ENCODE measurements at regions not wholly inside any gene's neighbourhood (a gene's known extent, or its start where the extent isn't known, plus 50 kb on each side); places are given as distances from the start of the nearest gene placed in this dataset.
A peak's percentile ranks its signal among the peaks of the same experiment; 100 is the strongest.

GRCh38 chrX:10707773-10708172 lies 87.4 kb upstream of the MID1 start:
- WGBS, 2 donors = 63 to 89% methylated on average over 2 of the region's 2 CpGs
- ATAC-seq = no peak
- TF ChIP-seq, protein P1, sequence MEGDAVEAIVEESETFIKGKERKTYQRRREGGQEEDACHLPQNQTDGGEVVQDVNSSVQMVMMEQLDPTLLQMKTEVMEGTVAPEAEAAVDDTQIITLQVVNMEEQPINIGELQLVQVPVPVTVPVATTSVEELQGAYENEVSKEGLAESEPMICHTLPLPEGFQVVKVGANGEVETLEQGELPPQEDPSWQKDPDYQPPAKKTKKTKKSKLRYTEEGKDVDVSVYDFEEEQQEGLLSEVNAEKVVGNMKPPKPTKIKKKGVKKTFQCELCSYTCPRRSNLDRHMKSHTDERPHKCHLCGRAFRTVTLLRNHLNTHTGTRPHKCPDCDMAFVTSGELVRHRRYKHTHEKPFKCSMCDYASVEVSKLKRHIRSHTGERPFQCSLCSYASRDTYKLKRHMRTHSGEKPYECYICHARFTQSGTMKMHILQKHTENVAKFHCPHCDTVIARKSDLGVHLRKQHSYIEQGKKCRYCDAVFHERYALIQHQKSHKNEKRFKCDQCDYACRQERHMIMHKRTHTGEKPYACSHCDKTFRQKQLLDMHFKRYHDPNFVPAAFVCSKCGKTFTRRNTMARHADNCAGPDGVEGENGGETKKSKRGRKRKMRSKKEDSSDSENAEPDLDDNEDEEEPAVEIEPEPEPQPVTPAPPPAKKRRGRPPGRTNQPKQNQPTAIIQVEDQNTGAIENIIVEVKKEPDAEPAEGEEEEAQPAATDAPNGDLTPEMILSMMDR (IDR thresholded peaks at IDR 0.05) = no peak
- Histone ChIP-seq H3K36me3 (no peaks in the 10 kb centered on the region), H3K4me3 (no peak overlapping the region), H3K9me3 (no peaks in the 10 kb centered on the region), H3K27ac (no peak overlapping the region), H3K4me1 (no peaks in the 10 kb centered on the region), H3K27me3 (no peaks in the 10 kb centered on the region)
- no peak for DNase-seq
- intact Hi-C loops (cut with DNase I) = no loop called here
- FAIRE-seq = no peak

DNA sequence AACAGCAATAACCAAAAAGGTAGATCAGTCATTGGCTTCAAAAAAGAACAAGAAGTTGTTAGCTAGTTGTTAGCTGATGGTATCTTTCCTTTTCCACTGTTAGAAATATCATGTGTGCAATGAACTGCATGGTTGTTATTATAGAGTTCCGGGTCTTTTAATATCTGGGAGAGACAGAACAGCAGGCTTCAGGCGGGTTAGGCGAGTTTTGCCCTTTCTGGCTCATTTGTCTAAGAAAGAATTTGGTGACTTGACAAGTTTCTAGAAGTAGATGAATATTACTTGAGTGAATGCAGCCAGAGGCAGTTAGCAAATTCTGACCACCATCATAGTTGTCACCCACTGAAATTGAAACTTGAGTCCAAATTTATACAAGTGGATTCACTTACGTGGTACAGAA lies 88.9 kb upstream of the MID1 start:
- intact Hi-C loops (cut with DNase I) = no loop called here
- WGBS, 2 donors = 62 to 74% methylated on average over 4 of the region's 4 CpGs
- TF ChIP-seq, protein P1 (IDR thresholded peaks at IDR 0.05) = no peak
- no peaks in the 10 kb centered on the region for H3K9me3 ChIP-seq
- no peaks in the 10 kb centered on the region for H3K27me3 ChIP-seq
- H3K4me3 ChIP-seq = no peak overlapping the region
- H3K36me3 ChIP-seq = no peaks in the 10 kb centered on the region
- no peak for ATAC-seq
- H3K27ac ChIP-seq = no peak overlapping the region
- no peak for DNase-seq
- no peak for FAIRE-seq
- H3K4me1 ChIP-seq = no peaks in the 10 kb centered on the region

- Histone ChIP-seq H3K27ac (no peak overlapping the region), H3K9me3 (no peaks in the 10 kb centered on the region), H3K4me3 (no peak overlapping the region), H3K4me1 (no peaks in the 10 kb centered on the region), H3K36me3 (no peaks in the 10 kb centered on the region), H3K27me3 (no peaks in the 10 kb centered on the region)
- intact Hi-C loops (cut with DNase I) = no loop called here
- no peak for ATAC-seq
- 70 to 83% methylated on average over 5 of the region's 5 CpGs for WGBS, 2 donors
- TF ChIP-seq, protein P1 (IDR thresholded peaks at IDR 0.05) = no peak
- no peak for DNase-seq
- FAIRE-seq = peak; percentile 26
These were observed 94.1 kb upstream of the MID1 start for GRCh38 chrX:10714531-10714930.

- Histone ChIP-seq H3K4me1 (no peaks in the 10 kb centered on the region), H3K27me3 (no peaks in the 10 kb centered on the region), H3K4me3 (no peak overlapping the region), H3K36me3 (no peaks in the 10 kb centered on the region), H3K27ac (no peak overlapping the region), H3K9me3 (no peaks in the 10 kb centered on the region)
- ATAC-seq (peak in 3 of 4 donors; percentile 83 to 87 (median 85)), DNase-seq (peak in 4 of 6 donors; percentile 2 to 59 (median 27)), FAIRE-seq (peak; percentile 98)
- 20 to 28% methylated on average over 4 of the region's 4 CpGs for WGBS, 2 donors
- intact Hi-C loops (cut with DNase I) = loop anchor here in 1 of 3 donors (10.0 kb wide), 1 partner anchor 528 kb away; no protein-coding TSS in a partner anchor
- TF ChIP-seq, protein P1 (IDR thresholded peaks at IDR 0.05) = peak; percentile 51 to 78 (median 64)
These were observed 102.5 kb upstream of the MID1 start for GRCh38 chrX:10722851-10723250.

- ATAC-seq (no peak), FAIRE-seq (peak; percentile 20), DNase-seq (no peak)
- Histone ChIP-seq H3K9me3 (no peaks in the 10 kb centered on the region), H3K4me1 (no peaks in the 10 kb centered on the region), H3K36me3 (no peaks in the 10 kb centered on the region), H3K27ac (no peak overlapping the region), H3K27me3 (no peaks in the 10 kb centered on the region), H3K4me3 (no peak overlapping the region)
- intact Hi-C loops (cut with DNase I) = loop anchor here in 1 of 3 donors (10.0 kb wide), 1 partner anchor 530 kb away; no protein-coding TSS in a partner anchor
- TF ChIP-seq, protein P1 (IDR thresholded peaks at IDR 0.05) = peak in 2 of 4 donors; percentile 17 to 20
- 33 to 52% methylated on average over 3 of the region's 3 CpGs for WGBS, 2 donors
These were observed 104.7 kb upstream of the MID1 start for GRCh38 chrX:10725071-10725470.
